ENCODE measurements at regions not wholly inside any gene's neighbourhood (a gene's known extent, or its start where the extent isn't known, plus 50 kb on each side); places are given as distances from the start of the nearest gene placed in this dataset.

GRCh38 chr5:6176102-6176693 lies 202.1 kb downstream of the MED10 start:
- Histone ChIP-seq H2BK5ac (ENCODE audit: low read length) (no peak overlapping the region), H2AK5ac (ENCODE audit: low read length) (no peak overlapping the region), H3K23ac (ENCODE audit: low read length) (no peak overlapping the region), H3K27me3 (ENCODE audit: insufficient read depth, low read length, poor library complexity) (no peaks in the 10 kb centered on the region), H3K4me3 (ENCODE audit: low read length) (no peak overlapping the region), H3K9ac (ENCODE audit: low read length) (no peak overlapping the region), H3K18ac (ENCODE audit: low read length) (no peak overlapping the region), H3K4ac (ENCODE audit: low read depth, low read length) (no peak overlapping the region), H2BK15ac (replicated peaks; ENCODE audit: low read depth) (no peak overlapping the region), H3K36me3 (ENCODE audit: control insufficient read depth, insufficient read depth, low read length) (no peaks in the 10 kb centered on the region), H3K79me1 (ENCODE audit: low read length) (no peaks in the 10 kb centered on the region), H3K4me1 (ENCODE audit: control insufficient read depth, low read depth, low read length) (no peaks in the 10 kb centered on the region), H2BK120ac (ENCODE audit: low read depth, low read length) (no peak overlapping the region), H3K79me2 (ENCODE audit: control insufficient read depth, insufficient read depth, low read length) (no peaks in the 10 kb centered on the region), H3K4me2 (ENCODE audit: low read length) (no peak overlapping the region), H3K56ac (ENCODE audit: low read length) (no peak overlapping the region), H3K27ac (ENCODE audit: low read depth, low read length) (no peak overlapping the region), H4K8ac (ENCODE audit: low read depth, low read length) (no peak overlapping the region), H4K5ac (ENCODE audit: low read length) (no peak overlapping the region)
- WGBS (ENCODE audit: extremely low coverage, insufficient coverage, low lambda C conversion rate): no CpG with 5 or more reads among the region's 5 CpGs
- no peak for DNase-seq

GRCh38 chr5:6175172-6175854 lies 203.0 kb downstream of the MED10 start:
- no peak overlapping the region for H3K9ac ChIP-seq (ENCODE audit: low read length)
- no peak overlapping the region for H3K27ac ChIP-seq (ENCODE audit: low read depth, low read length)
- H3K4me1 ChIP-seq (ENCODE audit: control insufficient read depth, low read depth, low read length): no peaks in the 10 kb centered on the region
- no peak for DNase-seq
- H3K27me3 ChIP-seq (ENCODE audit: insufficient read depth, low read length, poor library complexity): no peaks in the 10 kb centered on the region
- no peak overlapping the region for H4K5ac ChIP-seq (ENCODE audit: low read length)
- H2BK120ac ChIP-seq (ENCODE audit: low read depth, low read length): no peak overlapping the region
- no peak overlapping the region for H3K18ac ChIP-seq (ENCODE audit: low read length)
- H3K36me3 ChIP-seq (ENCODE audit: control insufficient read depth, insufficient read depth, low read length): no peaks in the 10 kb centered on the region
- no peak overlapping the region for H2AK5ac ChIP-seq (ENCODE audit: low read length)
- H3K4me3 ChIP-seq (ENCODE audit: low read length): no peak overlapping the region
- H4K8ac ChIP-seq (ENCODE audit: low read depth, low read length): no peak overlapping the region
- H2BK5ac ChIP-seq (ENCODE audit: low read length): no peak overlapping the region
- no peaks in the 10 kb centered on the region for H3K79me1 ChIP-seq (ENCODE audit: low read length)
- H3K56ac ChIP-seq (ENCODE audit: low read length): no peak overlapping the region
- no peak overlapping the region for H2BK15ac ChIP-seq (replicated peaks; ENCODE audit: low read depth)
- no CpG with 5 or more reads among the region's 6 CpGs for WGBS (ENCODE audit: extremely low coverage, insufficient coverage, low lambda C conversion rate)
- H3K23ac ChIP-seq (ENCODE audit: low read length): no peak overlapping the region
- no peak overlapping the region for H3K4ac ChIP-seq (ENCODE audit: low read depth, low read length)
- no peaks in the 10 kb centered on the region for H3K79me2 ChIP-seq (ENCODE audit: control insufficient read depth, insufficient read depth, low read length)
- H3K4me2 ChIP-seq (ENCODE audit: low read length): no peak overlapping the region

- Histone ChIP-seq H3K79me1 (ENCODE audit: low read length) (no peaks in the 10 kb centered on the region), H2BK15ac (replicated peaks; ENCODE audit: low read depth) (no peak overlapping the region), H3K27me3 (ENCODE audit: insufficient read depth, low read length, poor library complexity) (no peaks in the 10 kb centered on the region), H3K9ac (ENCODE audit: low read length) (no peak overlapping the region), H3K36me3 (ENCODE audit: control insufficient read depth, insufficient read depth, low read length) (no peaks in the 10 kb centered on the region), H2AK5ac (ENCODE audit: low read length) (no peak overlapping the region), H3K23ac (ENCODE audit: low read length) (no peak overlapping the region), H2BK120ac (ENCODE audit: low read depth, low read length) (no peak overlapping the region), H4K8ac (ENCODE audit: low read depth, low read length) (no peak overlapping the region), H3K56ac (ENCODE audit: low read length) (no peak overlapping the region), H3K4me3 (ENCODE audit: low read length) (no peak overlapping the region), H4K5ac (ENCODE audit: low read length) (no peak overlapping the region), H3K27ac (ENCODE audit: low read depth, low read length) (no peak overlapping the region), H3K18ac (ENCODE audit: low read length) (no peak overlapping the region), H3K4ac (ENCODE audit: low read depth, low read length) (no peak overlapping the region), H2BK5ac (ENCODE audit: low read length) (no peak overlapping the region), H3K4me1 (ENCODE audit: control insufficient read depth, low read depth, low read length) (no peaks in the 10 kb centered on the region), H3K4me2 (ENCODE audit: low read length) (no peak overlapping the region), H3K79me2 (ENCODE audit: control insufficient read depth, insufficient read depth, low read length) (no peaks in the 10 kb centered on the region)
- WGBS (ENCODE audit: extremely low coverage, insufficient coverage, low lambda C conversion rate): no CpG with 5 or more reads among the region's 4 CpGs
- no peak for DNase-seq
Measured at GRCh38 chr5:6169660-6170059, 208.7 kb downstream of the MED10 start.

GRCh38 chr5:6166698-6167394 lies 211.5 kb downstream of the MED10 start:
- H3K27ac ChIP-seq (ENCODE audit: low read depth, low read length): no peak overlapping the region
- H4K5ac ChIP-seq (ENCODE audit: low read length): no peak overlapping the region
- H3K36me3 ChIP-seq (ENCODE audit: control insufficient read depth, insufficient read depth, low read length): no peaks in the 10 kb centered on the region
- H3K79me1 ChIP-seq (ENCODE audit: low read length): no peaks in the 10 kb centered on the region
- no peak overlapping the region for H3K23ac ChIP-seq (ENCODE audit: low read length)
- H2BK120ac ChIP-seq (ENCODE audit: low read depth, low read length): no peak overlapping the region
- H3K4me2 ChIP-seq (ENCODE audit: low read length): no peak overlapping the region
- no peak overlapping the region for H3K18ac ChIP-seq (ENCODE audit: low read length)
- no peak overlapping the region for H2BK5ac ChIP-seq (ENCODE audit: low read length)
- H3K9ac ChIP-seq (ENCODE audit: low read length): no peak overlapping the region
- H3K27me3 ChIP-seq (ENCODE audit: insufficient read depth, low read length, poor library complexity): no peaks in the 10 kb centered on the region
- H2BK15ac ChIP-seq (replicated peaks; ENCODE audit: low read depth): no peak overlapping the region
- H2AK5ac ChIP-seq (ENCODE audit: low read length): no peak overlapping the region
- H4K8ac ChIP-seq (ENCODE audit: low read depth, low read length): no peak overlapping the region
- H3K79me2 ChIP-seq (ENCODE audit: control insufficient read depth, insufficient read depth, low read length): no peaks in the 10 kb centered on the region
- H3K4me1 ChIP-seq (ENCODE audit: control insufficient read depth, low read depth, low read length): no peaks in the 10 kb centered on the region
- H3K4me3 ChIP-seq (ENCODE audit: low read length): no peak overlapping the region
- H3K56ac ChIP-seq (ENCODE audit: low read length): no peak overlapping the region
- DNase-seq: peak; percentile 16
- WGBS (ENCODE audit: extremely low coverage, insufficient coverage, low lambda C conversion rate): no CpG with 5 or more reads among the region's 2 CpGs
- H3K4ac ChIP-seq (ENCODE audit: low read depth, low read length): no peak overlapping the region

GRCh38 chr5:6163913-6164312 lies 214.4 kb downstream of the MED10 start:
- Histone ChIP-seq H3K79me1 (ENCODE audit: low read length) (no peaks in the 10 kb centered on the region), H2BK15ac (replicated peaks; ENCODE audit: low read depth) (no peak overlapping the region), H3K4ac (ENCODE audit: low read depth, low read length) (no peak overlapping the region), H4K5ac (ENCODE audit: low read length) (no peak overlapping the region), H3K56ac (ENCODE audit: low read length) (no peak overlapping the region), H3K27ac (ENCODE audit: low read depth, low read length) (no peak overlapping the region), H3K18ac (ENCODE audit: low read length) (no peak overlapping the region), H2AK5ac (ENCODE audit: low read length) (no peak overlapping the region), H3K4me3 (ENCODE audit: low read length) (no peak overlapping the region), H3K23ac (ENCODE audit: low read length) (no peak overlapping the region), H3K79me2 (ENCODE audit: control insufficient read depth, insufficient read depth, low read length) (no peaks in the 10 kb centered on the region), H3K4me1 (ENCODE audit: control insufficient read depth, low read depth, low read length) (no peaks in the 10 kb centered on the region), H2BK5ac (ENCODE audit: low read length) (no peak overlapping the region), H3K4me2 (ENCODE audit: low read length) (no peak overlapping the region), H3K9ac (ENCODE audit: low read length) (no peak overlapping the region), H3K36me3 (ENCODE audit: control insufficient read depth, insufficient read depth, low read length) (no peaks in the 10 kb centered on the region), H3K27me3 (ENCODE audit: insufficient read depth, low read length, poor library complexity) (no peaks in the 10 kb centered on the region), H2BK120ac (ENCODE audit: low read depth, low read length) (no peak overlapping the region), H4K8ac (ENCODE audit: low read depth, low read length) (no peak overlapping the region)
- WGBS (ENCODE audit: extremely low coverage, insufficient coverage, low lambda C conversion rate): no CpG with 5 or more reads among the region's 6 CpGs
- DNase-seq: no peak

All from mesendoderm (in vitro differentiated cells).